GM23248 (cell line): ENCODE measurements at regions not wholly inside any gene's neighbourhood (a gene's known extent, or its start where the extent isn't known, plus 50 kb on each side); places are given as distances from the start of the nearest gene placed in this dataset.

Experiments used
- EZH2 ChIP-seq: fragments of 200-600 bp; sonication (generic); IDR thresholded peaks from 2 replicates; pipeline ENCODE4 v1.6.1; 2018; ENCODE audit warnings: antibody characterized with exemption, mild to moderate bottlenecking; ENCODE audit not compliant: insufficient read depth, poor library complexity, severe bottlenecking
- EZH2phosphoT487 ChIP-seq: fragments of 200-600 bp; sonication (generic); IDR thresholded peaks from 2 replicates; pipeline ENCODE4 v1.6.1; 2018; ENCODE audit warnings: antibody characterized with exemption, moderate library complexity, mild to moderate bottlenecking, low read depth; ENCODE audit not compliant: insufficient read depth

GRCh38 chr9:118729981-118730380, 639.3 kb downstream of the BRINP1 start:
- TF ChIP-seq EZH2 = no peak
- TF ChIP-seq EZH2phosphoT487 = no peak
